Keratinocyte (primary cell): ENCODE measurements at regions not wholly inside any gene's neighbourhood (a gene's known extent, or its start where the extent isn't known, plus 50 kb on each side); places are given as distances from the start of the nearest gene placed in this dataset.

Source experiments
- DNase-seq: peaks from one replicate; pipeline ENCODE4 v3.0.0-alpha.2; 2011; ENCODE audit warnings: low read depth, missing footprints, low spot score
- FAIRE-seq: peaks from 2 replicates; lab custom pipeline; 2011; peaks lifted over from hg19 to GRCh38; lab: Jason Lieb, UNC
- H2AFZ ChIP-seq: 2 replicates; pipeline ENCODE4 v1.6.0; 2012; ENCODE audit warnings: low read length, control low read depth, inconsistent platforms; ENCODE audit not compliant: control insufficient read depth
- H3K27ac ChIP-seq: 2 replicates; pipeline ENCODE4 v1.5.1; 2011; ENCODE audit warnings: low read length; ENCODE audit not compliant: control insufficient read depth, insufficient read depth
- H3K27me3 ChIP-seq: 3 replicates; pipeline ENCODE4 v1.6.0; 2011; ENCODE audit warnings: low read length; ENCODE audit not compliant: control insufficient read depth, insufficient read depth; ENCODE audit errors: extremely low read depth
- H3K36me3 ChIP-seq, 2 experiments: 2 replicates in 1 of 2; 3 replicates in 1 of 2; pipeline ENCODE4 v1.5.1; 2011; ENCODE audit warnings: low read length in 2 of 2, mild to moderate bottlenecking in 1 of 2; ENCODE audit not compliant: control insufficient read depth in 2 of 2, insufficient read depth in 2 of 2; ENCODE audit errors: extremely low read depth in 1 of 2
- H3K4me1 ChIP-seq: 3 replicates; pipeline ENCODE4 v1.5.1; 2011; ENCODE audit warnings: low read length; ENCODE audit not compliant: control insufficient read depth, insufficient read depth; ENCODE audit errors: extremely low read depth
- H3K4me2 ChIP-seq: 3 replicates; pipeline ENCODE4 v1.6.0; 2011; ENCODE audit warnings: low read depth, low read length; ENCODE audit not compliant: control insufficient read depth, insufficient read depth; ENCODE audit errors: extremely low read depth
- H3K4me3 ChIP-seq, 3 experiments: fragments of 200-600 bp in 1 of 3; sonication (generic) in 1 of 3; 2 replicates in 2 of 3; 3 replicates in 1 of 3; pipeline ENCODE4 v1.5.1; 2011 to 2016; ENCODE audit warnings: low read length in 3 of 3, mild to moderate bottlenecking in 3 of 3, control low read depth in 2 of 3, inconsistent platforms in 1 of 3, low read depth in 1 of 3, mixed read lengths in 1 of 3, mixed run types in 1 of 3, moderate library complexity in 1 of 3; ENCODE audit not compliant: control insufficient read depth in 2 of 3, insufficient read depth in 2 of 3; ENCODE audit errors: extremely low read depth in 1 of 3
- H3K79me2 ChIP-seq: 2 replicates; pipeline ENCODE4 v1.6.0; 2012; ENCODE audit warnings: low read length; ENCODE audit not compliant: control insufficient read depth, insufficient read depth
- H3K9ac ChIP-seq: 3 replicates; pipeline ENCODE4 v1.6.0; 2011; ENCODE audit warnings: low read length; ENCODE audit not compliant: control insufficient read depth, insufficient read depth; ENCODE audit errors: extremely low read depth
- H3K9me1 ChIP-seq: 3 replicates; pipeline ENCODE4 v1.6.0; 2011; ENCODE audit warnings: low read length; ENCODE audit not compliant: control insufficient read depth, insufficient read depth; ENCODE audit errors: extremely low read depth
- H3K9me3 ChIP-seq: 2 replicates; pipeline ENCODE4 v1.5.1; 2012; ENCODE audit warnings: low read depth, low read length; ENCODE audit not compliant: control insufficient read depth
- H4K20me1 ChIP-seq: 3 replicates; pipeline ENCODE4 v1.6.0; 2011; ENCODE audit warnings: low read length; ENCODE audit not compliant: control insufficient read depth, insufficient read depth; ENCODE audit errors: extremely low read depth
- CTCF ChIP-seq, 3 experiments: IDR thresholded peaks in 1 of 3; conservative IDR thresholded peaks in 1 of 3; optimal IDR thresholded peaks in 1 of 3; 2 replicates in 2 of 3; 3 replicates in 1 of 3; pipeline versions ENCODE3 to v1.5.1; 2011; ENCODE audit warnings: low read length in 3 of 3, mild to moderate bottlenecking in 3 of 3, moderate library complexity in 2 of 3, control low read depth in 1 of 3, inconsistent platforms in 1 of 3; ENCODE audit not compliant: insufficient read depth in 2 of 3; ENCODE audit errors: extremely low read depth in 1 of 3
- EZH2 ChIP-seq: IDR thresholded peaks from one replicate; pipeline ENCODE4 v1.6.1; 2012; ENCODE audit warnings: inconsistent platforms, mild to moderate bottlenecking, low read length, moderate library complexity
- dilution Hi-C: fragments of 300-500 bp; cut with MboI; formaldehyde crosslinking; loops from one replicate; pipeline ENCODE4 v1.7.0; 2020; ENCODE audit warnings: low sequenced_read_pairs; ENCODE audit not compliant: extremely low pct_ligation_motif_present

- no peak overlapping the region for H3K4me2 ChIP-seq
- H3K36me3 ChIP-seq = no peaks in the 10 kb centered on the region
- no peak overlapping the region for H3K4me3 ChIP-seq
- DNase-seq = no peak
- no peak overlapping the region for H3K9ac ChIP-seq
- no peaks in the 10 kb centered on the region for H3K27me3 ChIP-seq
- no peak overlapping the region for H3K27ac ChIP-seq
- no peak for FAIRE-seq
- no peaks in the 10 kb centered on the region for H3K79me2 ChIP-seq
- dilution Hi-C loops = no loop called here
- H2AFZ ChIP-seq = no peak overlapping the region
- H3K4me1 ChIP-seq = no peaks in the 10 kb centered on the region
- H3K9me1 ChIP-seq = no peaks in the 10 kb centered on the region
- H4K20me1 ChIP-seq = no peaks in the 10 kb centered on the region
- no peaks in the 10 kb centered on the region for H3K9me3 ChIP-seq
- TF ChIP-seq CTCF (optimal IDR thresholded peaks at IDR 0.05 in 1 of 3, IDR thresholded peaks at IDR 0.05 in 1 of 3, conservative IDR thresholded peaks at IDR 0.05 in 1 of 3; ENCODE audit: extremely low read depth in 1 of 3, insufficient read depth in 2 of 3, low read length in 3 of 3) (no peak), EZH2 (no peak)
These were observed 307.0 kb upstream of the PRMT6 start for GRCh38 chr1:106749491-106749890.

- Histone ChIP-seq H3K4me2 (no peak overlapping the region), H3K27me3 (no peaks in the 10 kb centered on the region), H3K4me3 (no peak overlapping the region), H3K79me2 (no peaks in the 10 kb centered on the region), H4K20me1 (no peaks in the 10 kb centered on the region), H3K9me3 (no peaks in the 10 kb centered on the region), H2AFZ (no peak overlapping the region), H3K27ac (no peak overlapping the region), H3K9me1 (no peaks in the 10 kb centered on the region), H3K36me3 (no peaks in the 10 kb centered on the region), H3K4me1 (no peaks in the 10 kb centered on the region), H3K9ac (no peak overlapping the region)
- no peak for TF ChIP-seq EZH2
- TF ChIP-seq CTCF (optimal IDR thresholded peaks at IDR 0.05 in 1 of 3, IDR thresholded peaks at IDR 0.05 in 1 of 3, conservative IDR thresholded peaks at IDR 0.05 in 1 of 3; ENCODE audit: extremely low read depth in 1 of 3, insufficient read depth in 2 of 3, low read length in 3 of 3) = no peak
- no peak for FAIRE-seq
- no peak for DNase-seq
- dilution Hi-C loops = no loop called here
These were observed 306.6 kb upstream of the PRMT6 start for GRCh38 chr1:106749906-106750305.
